DND-41 (cell line): ENCODE measurements at regions not wholly inside any gene's neighbourhood (a gene's known extent, or its start where the extent isn't known, plus 50 kb on each side); places are given as distances from the start of the nearest gene placed in this dataset.

Experiments
- CTCF ChIP-seq: IDR thresholded peaks from 2 replicates; pipeline ENCODE4 v1.5.1; 2012; ENCODE audit warnings: borderline replicate concordance, low read length, moderate library complexity, mild to moderate bottlenecking; ENCODE audit not compliant: poor library complexity, severe bottlenecking; ENCODE audit errors: extremely low read depth
- EZH2 ChIP-seq: IDR thresholded peaks from 3 replicates; pipeline ENCODE4 v1.6.1; 2012; ENCODE audit warnings: borderline replicate concordance, low read depth, mild to moderate bottlenecking, moderate library complexity, low read length, inconsistent platforms; ENCODE audit not compliant: severe bottlenecking

DNA sequence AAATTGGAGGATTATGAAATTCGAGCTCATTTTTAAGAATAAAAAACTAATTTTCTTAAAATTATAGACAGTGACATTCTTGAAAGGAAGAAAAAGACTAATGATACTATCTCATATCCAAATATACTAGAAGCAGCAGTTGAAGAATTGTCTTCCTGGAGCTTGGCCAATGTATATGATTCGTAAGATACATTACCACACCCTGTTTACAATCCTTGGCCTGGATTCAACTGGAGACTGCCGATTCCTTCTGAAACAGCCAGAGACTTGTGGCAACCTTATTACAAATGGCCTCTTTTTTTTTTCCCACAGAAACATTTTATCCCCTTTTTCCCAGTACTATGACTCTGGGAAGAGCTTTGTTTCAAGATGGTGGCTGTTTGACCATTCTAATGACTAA lies 571.2 kb upstream of the FAT1 start:
- TF ChIP-seq CTCF (no peak), EZH2 (no peak)
